H9 (cell line): ENCODE measurements at regions not wholly inside any gene's neighbourhood (a gene's known extent, or its start where the extent isn't known, plus 50 kb on each side); places are given as distances from the start of the nearest gene placed in this dataset.

Experiments used
- DNase-seq: peaks from one replicate; pipeline ENCODE4 v3.0.0-alpha.2; 2017
- H2AFZ ChIP-seq: one replicate; pipeline ENCODE4 v1.6.1; 2013; ENCODE audit warnings: mild to moderate bottlenecking, low read length, control low read depth, moderate library complexity
- H2AK5ac ChIP-seq: 2 replicates; pipeline ENCODE4 v1.6.1; 2013; ENCODE audit warnings: low read length, control low read depth, mixed read lengths; ENCODE audit not compliant: insufficient read length
- H2BK120ac ChIP-seq: one replicate; pipeline ENCODE4 v1.6.1; 2013; ENCODE audit warnings: low read depth, mild to moderate bottlenecking, low read length, control low read depth, inconsistent platforms; ENCODE audit not compliant: poor library complexity, severe bottlenecking
- H2BK12ac ChIP-seq: 2 replicates; pipeline ENCODE4 v1.6.1; 2013; ENCODE audit warnings: low read length, control low read depth, mixed read lengths, low read depth; ENCODE audit not compliant: insufficient read length
- H2BK15ac ChIP-seq: 2 replicates; pipeline ENCODE4 v1.6.1; 2013; ENCODE audit warnings: low read depth, low read length, control low read depth
- H2BK20ac ChIP-seq: one replicate; pipeline ENCODE4 v1.6.1; 2013; ENCODE audit warnings: low read depth, mild to moderate bottlenecking, low read length, control low read depth, inconsistent platforms; ENCODE audit not compliant: poor library complexity, severe bottlenecking
- H2BK5ac ChIP-seq: 2 replicates; pipeline ENCODE4 v1.6.1; 2013; ENCODE audit warnings: low read length, control low read depth, mixed read lengths; ENCODE audit not compliant: insufficient read length
- H3K14ac ChIP-seq: 2 replicates; pipeline ENCODE4 v1.6.1; 2013; ENCODE audit warnings: low read length, control low read depth; ENCODE audit not compliant: insufficient read depth
- H3K18ac ChIP-seq: 2 replicates; pipeline ENCODE4 v1.6.1; 2013; ENCODE audit warnings: low read depth, mild to moderate bottlenecking, mixed read lengths, low read length, control low read depth; ENCODE audit not compliant: insufficient read length
- H3K23ac ChIP-seq: 2 replicates; pipeline ENCODE4 v1.6.1; 2013; ENCODE audit warnings: low read length, control low read depth, mixed read lengths, low read depth; ENCODE audit not compliant: insufficient read length
- H3K23me2 ChIP-seq: 2 replicates; pipeline ENCODE4 v1.6.1; 2013; ENCODE audit warnings: low read depth, mild to moderate bottlenecking, mixed read lengths, low read length, control low read depth; ENCODE audit not compliant: insufficient read length, poor library complexity, severe bottlenecking
- H3K27ac ChIP-seq: 2 replicates; pipeline ENCODE4 v1.5.1; 2013; ENCODE audit warnings: low read length, control low read depth, mixed read lengths, low read depth; ENCODE audit not compliant: insufficient read length
- H3K27me3 ChIP-seq: 2 replicates; pipeline ENCODE4 v1.6.1; 2013; ENCODE audit warnings: low read length, control low read depth, inconsistent platforms; ENCODE audit not compliant: insufficient read depth
- H3K4ac ChIP-seq: 2 replicates; pipeline ENCODE4 v1.6.1; 2013; ENCODE audit warnings: low read depth, mild to moderate bottlenecking, control low read depth, inconsistent platforms, low read length, moderate library complexity
- H3K4me1 ChIP-seq: 2 replicates; pipeline ENCODE4 v1.6.1; 2013; ENCODE audit warnings: low read length, control low read depth, inconsistent platforms; ENCODE audit not compliant: insufficient read depth
- H3K4me2 ChIP-seq: 2 replicates; pipeline ENCODE4 v1.6.1; 2013; ENCODE audit warnings: low read length, control low read depth, mixed read lengths; ENCODE audit not compliant: insufficient read length, insufficient read depth
- H3K56ac ChIP-seq: 2 replicates; pipeline ENCODE4 v1.6.1; 2013; ENCODE audit warnings: low read depth, mild to moderate bottlenecking, mixed read lengths, low read length, control low read depth; ENCODE audit not compliant: insufficient read length
- H3K79me1 ChIP-seq: 2 replicates; pipeline ENCODE4 v1.6.1; 2013; ENCODE audit warnings: low read depth, mild to moderate bottlenecking, moderate library complexity, low read length, control low read depth, inconsistent platforms; ENCODE audit not compliant: insufficient read depth, poor library complexity, severe bottlenecking
- H3K79me2 ChIP-seq: 2 replicates; pipeline ENCODE4 v1.6.1; 2013; ENCODE audit warnings: low read length, control low read depth, inconsistent platforms; ENCODE audit not compliant: insufficient read depth
- H3K9ac ChIP-seq: 2 replicates; pipeline ENCODE4 v1.6.1; 2013; ENCODE audit warnings: low read length, control low read depth, mixed read lengths; ENCODE audit not compliant: insufficient read length; ENCODE audit errors: extremely low read depth
- H3K9me3 ChIP-seq: one replicate; pipeline ENCODE4 v1.6.1; 2013; ENCODE audit warnings: low read depth, low read length, inconsistent platforms; ENCODE audit not compliant: control insufficient read depth
- H3T11ph ChIP-seq: one replicate; pipeline ENCODE4 v1.6.1; 2013; ENCODE audit warnings: mild to moderate bottlenecking, low read length, control low read depth, inconsistent platforms
- H4K20me1 ChIP-seq: one replicate; pipeline ENCODE4 v1.6.1; 2013; ENCODE audit not compliant: control insufficient read depth, insufficient read length, insufficient read depth
- H4K5ac ChIP-seq: 2 replicates; pipeline ENCODE4 v1.6.1; 2013; ENCODE audit warnings: low read depth, mild to moderate bottlenecking, mixed read lengths, low read length, control low read depth; ENCODE audit not compliant: insufficient read length
- H4K8ac ChIP-seq: replicated peaks from 2 replicates; pipeline ENCODE4 v1.6.1; 2013; ENCODE audit warnings: low read length, control low read depth, mixed read lengths, low read depth; ENCODE audit not compliant: insufficient read length
- H4K91ac ChIP-seq: 2 replicates; pipeline ENCODE4 v1.6.1; 2013; ENCODE audit warnings: low read depth, mild to moderate bottlenecking, moderate library complexity, mixed read lengths, low read length, control low read depth; ENCODE audit not compliant: insufficient read length
- H3K27ac Mint-ChIP-seq, 3 experiments: 2 replicates in 2 of 3; 3 replicates in 1 of 3; pipeline ENCODE4 v1.8.0; 2020 to 2021; ENCODE audit warnings: mixed read lengths in 3 of 3, mild to moderate bottlenecking in 1 of 3, moderate library complexity in 1 of 3
- H3K27me3 Mint-ChIP-seq: 2 replicates; pipeline ENCODE4 v1.8.0; 2021; ENCODE audit warnings: low read depth, mild to moderate bottlenecking, moderate library complexity, mixed read lengths
- H3K36me3 Mint-ChIP-seq, 3 experiments: 2 replicates in 2 of 3; 3 replicates in 1 of 3; pipeline ENCODE4 v1.8.0; 2020 to 2021; ENCODE audit warnings: low read depth in 3 of 3, mixed read lengths in 3 of 3; ENCODE audit not compliant: insufficient read depth in 1 of 3
- H3K4me1 Mint-ChIP-seq, 2 experiments: 2 replicates each; pipeline ENCODE4 v1.8.0; 2020; ENCODE audit warnings: mixed read lengths in 2 of 2
- H3K4me3 Mint-ChIP-seq, 2 experiments: 2 replicates in 1 of 2; 3 replicates in 1 of 2; pipeline ENCODE4 v1.8.0; 2020 to 2021; ENCODE audit warnings: mild to moderate bottlenecking in 2 of 2, mixed read lengths in 2 of 2, moderate library complexity in 1 of 2
- H3K9me3 Mint-ChIP-seq, 2 experiments: 2 replicates in 1 of 2; 3 replicates in 1 of 2; pipeline ENCODE4 v1.8.0; 2020; ENCODE audit warnings: mild to moderate bottlenecking in 2 of 2, mixed read lengths in 2 of 2, moderate library complexity in 1 of 2
- CTCF ChIP-seq: fragments of 200-600 bp; sonication (generic); conservative IDR thresholded peaks from 3 replicates; pipeline ENCODE4 v1.8.0; 2021; ENCODE audit warnings: antibody characterized with exemption, mild to moderate bottlenecking

GRCh38 chr12:41684997-41685396, 459.7 kb downstream of the GXYLT1 start:
- H3K23me2 ChIP-seq = no peaks in the 10 kb centered on the region
- H4K8ac ChIP-seq = no peak overlapping the region
- H2BK120ac ChIP-seq = no peak overlapping the region
- H3K79me1 ChIP-seq = no peaks in the 10 kb centered on the region
- no peaks in the 10 kb centered on the region for H3K27me3 ChIP-seq
- no peak overlapping the region for H3K4me2 ChIP-seq
- no peak overlapping the region for H2AFZ ChIP-seq
- no peak overlapping the region for H2BK12ac ChIP-seq
- H4K91ac ChIP-seq = no peak overlapping the region
- no peaks in the 10 kb centered on the region for H4K20me1 ChIP-seq
- no peak overlapping the region for H2BK20ac ChIP-seq
- H3K4ac ChIP-seq = no peak overlapping the region
- Mint-ChIP-seq H3K4me1 (0 out of 4 replicates have a peak, but pooled peaks cover 0 to under 1% of the 10 kb centered on the region in 2 experiments), H3K27me3 (no peaks in the 10 kb centered on the region), H3K4me3 (no peak overlapping the region), H3K36me3 (no peaks in the 10 kb centered on the region), H3K9me3 (no peaks in the 10 kb centered on the region), H3K27ac (no peak overlapping the region)
- no peak for DNase-seq
- no peak overlapping the region for H3K9ac ChIP-seq
- no peaks in the 10 kb centered on the region for H3K4me1 ChIP-seq
- no peaks in the 10 kb centered on the region for H3K9me3 ChIP-seq
- no peak for TF ChIP-seq CTCF
- H3K14ac ChIP-seq = no peak overlapping the region
- no peak overlapping the region for H2AK5ac ChIP-seq
- H2BK15ac ChIP-seq = no peak overlapping the region
- H3K27ac ChIP-seq = no peak overlapping the region
- no peak overlapping the region for H2BK5ac ChIP-seq
- H3K56ac ChIP-seq = no peak overlapping the region
- no peaks in the 10 kb centered on the region for H3K79me2 ChIP-seq
- H3T11ph ChIP-seq = no peak overlapping the region
- H3K18ac ChIP-seq = no peak overlapping the region
- H4K5ac ChIP-seq = no peak overlapping the region
- H3K23ac ChIP-seq = no peak overlapping the region
